OCI-LY1 (cell line): ENCODE measurements at regions not wholly inside any gene's neighbourhood (a gene's known extent, or its start where the extent isn't known, plus 50 kb on each side); places are given as distances from the start of the nearest gene placed in this dataset.

Experiments
- H2AFZ ChIP-seq: fragments of 200-600 bp; sonication (generic), shearing (Covaris generic); 2 replicates; pipeline ENCODE4 v1.6.0; 2014; ENCODE audit warnings: antibody characterized with exemption, mild to moderate bottlenecking, low read length
- H3F3A ChIP-seq: fragments of 200-600 bp; sonication (generic), shearing (Covaris generic); 2 replicates; pipeline ENCODE4 v1.6.0; 2014; ENCODE audit warnings: mild to moderate bottlenecking, antibody characterized with exemption, low read length, moderate library complexity; ENCODE audit not compliant: insufficient read depth
- H3K27ac ChIP-seq: fragments of 200-600 bp; sonication (generic); 2 replicates; pipeline ENCODE4 v1.5.1; 2014; ENCODE audit warnings: low read length, mixed run types, mild to moderate bottlenecking, low read depth; ENCODE audit not compliant: poor library complexity, severe bottlenecking
- H3K27me3 ChIP-seq: fragments of 200-600 bp; sonication (generic); 2 replicates; pipeline ENCODE4 v1.6.0; 2014; ENCODE audit warnings: antibody characterized with exemption, mild to moderate bottlenecking, low read length, moderate library complexity; ENCODE audit not compliant: insufficient read depth
- H3K36me3 ChIP-seq: fragments of 200-600 bp; sonication (generic); 2 replicates; pipeline ENCODE4 v1.6.1; 2014; ENCODE audit warnings: mild to moderate bottlenecking, antibody characterized with exemption, low read length, moderate library complexity, mixed read lengths; ENCODE audit not compliant: insufficient read depth
- H3K4me1 ChIP-seq: fragments of 200-600 bp; sonication (generic); 2 replicates; pipeline ENCODE4 v1.5.1; 2014; ENCODE audit warnings: mild to moderate bottlenecking, low read length, moderate library complexity; ENCODE audit not compliant: insufficient read depth, severe bottlenecking
- H3K4me2 ChIP-seq: fragments of 200-600 bp; sonication (generic), shearing (Covaris generic); 2 replicates; pipeline ENCODE4 v1.6.1; 2014; ENCODE audit warnings: low read length
- H3K4me3 ChIP-seq: fragments of 200-600 bp; sonication (generic); 2 replicates; pipeline ENCODE4 v1.5.1; 2014; ENCODE audit warnings: low read length, low read depth, mild to moderate bottlenecking, mixed read lengths; ENCODE audit not compliant: poor library complexity, severe bottlenecking
- H3K79me2 ChIP-seq: fragments of 200-600 bp; shearing (Covaris generic); 2 replicates; pipeline ENCODE4 v1.6.1; 2016; ENCODE audit warnings: mixed run types, low read length, mixed read lengths; ENCODE audit not compliant: insufficient read depth
- H3K9ac ChIP-seq: fragments of 200-600 bp; sonication (generic), shearing (Covaris generic); 2 replicates; pipeline ENCODE4 v1.6.1; 2014; ENCODE audit warnings: mild to moderate bottlenecking, low read length, mixed read lengths
- H3K9me2 ChIP-seq: fragments of 200-600 bp; sonication (generic), shearing (Covaris generic); 2 replicates; pipeline ENCODE4 v1.6.1; 2014; ENCODE audit warnings: low read depth, mild to moderate bottlenecking, low read length, mixed read lengths
- H3K9me3 ChIP-seq: fragments of 200-600 bp; shearing (Covaris generic); 2 replicates; pipeline ENCODE4 v1.6.1; 2014; ENCODE audit warnings: low read length, mixed read lengths
- H4K20me1 ChIP-seq: fragments of 200-600 bp; sonication (generic), shearing (Covaris generic); 2 replicates; pipeline ENCODE4 v1.6.0; 2016; ENCODE audit warnings: mild to moderate bottlenecking, low read length; ENCODE audit not compliant: insufficient read depth
- CTCF ChIP-seq: fragments of 200-600 bp; sonication (generic), shearing (Covaris generic); IDR thresholded peaks from 2 replicates; pipeline ENCODE4 v1.5.1; 2017; ENCODE audit warnings: mild to moderate bottlenecking, antibody characterized with exemption, low read length, moderate library complexity, mixed read lengths
- EZH2 ChIP-seq: fragments of 200-600 bp; sonication (generic), shearing (Covaris generic); IDR thresholded peaks from 2 replicates; pipeline ENCODE4 v1.8.0; 2017; ENCODE audit warnings: borderline replicate concordance, mixed run types, mild to moderate bottlenecking, antibody characterized with exemption, low read length, moderate library complexity, mixed read lengths

- no peak for TF ChIP-seq EZH2
- TF ChIP-seq CTCF = no peak
- Histone ChIP-seq H3K9me2 (no peaks in the 10 kb centered on the region), H3K4me3 (no peak overlapping the region), H3F3A (no peaks in the 10 kb centered on the region), H3K9ac (no peak overlapping the region), H2AFZ (no peak overlapping the region), H3K4me1 (no peaks in the 10 kb centered on the region), H3K79me2 (no peaks in the 10 kb centered on the region), H3K36me3 (no peaks in the 10 kb centered on the region), H3K9me3 (no peaks in the 10 kb centered on the region), H4K20me1 (no peaks in the 10 kb centered on the region), H3K4me2 (no peak overlapping the region), H3K27me3 (no peaks in the 10 kb centered on the region), H3K27ac (no peak overlapping the region)
Observed at GRCh38 chr5:129245489-129245888, 150.9 kb downstream of the ISOC1 start.

- Histone ChIP-seq H3K4me1 (no peaks in the 10 kb centered on the region), H3K9me3 (no peaks in the 10 kb centered on the region), H4K20me1 (no peaks in the 10 kb centered on the region), H3K36me3 (no peaks in the 10 kb centered on the region), H3K27me3 (no peaks in the 10 kb centered on the region), H3F3A (no peaks in the 10 kb centered on the region), H3K4me3 (no peak overlapping the region), H3K27ac (no peak overlapping the region), H3K9me2 (no peaks in the 10 kb centered on the region), H3K9ac (no peak overlapping the region), H3K79me2 (no peaks in the 10 kb centered on the region), H2AFZ (no peak overlapping the region), H3K4me2 (no peak overlapping the region)
- TF ChIP-seq EZH2 (no peak), CTCF (no peak)
Observed at GRCh38 chr5:129246088-129246487, 151.5 kb downstream of the ISOC1 start.

DNA sequence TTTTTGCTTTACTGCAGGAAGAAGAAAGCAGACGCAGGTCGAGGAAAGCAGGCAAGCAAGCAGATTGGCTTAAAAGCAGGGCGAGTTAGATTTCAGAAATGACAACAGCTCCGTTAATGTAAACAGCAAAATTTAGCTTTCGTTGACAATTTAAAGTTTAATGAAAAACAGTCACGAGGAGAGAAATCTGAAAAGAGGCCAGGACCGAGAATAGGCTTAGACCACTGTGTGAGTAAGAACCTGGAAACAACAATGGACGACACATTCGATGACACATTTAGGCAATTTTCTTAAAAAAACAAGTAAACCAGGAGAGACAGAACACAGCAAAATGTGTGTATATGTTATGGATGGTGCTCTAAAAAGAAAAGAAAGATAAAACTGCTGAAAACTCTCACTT is 155.3 kb downstream of the ISOC1 start:
- no peak overlapping the region for H2AFZ ChIP-seq
- no peak overlapping the region for H3K4me3 ChIP-seq
- H4K20me1 ChIP-seq = no peaks in the 10 kb centered on the region
- no peaks in the 10 kb centered on the region for H3K79me2 ChIP-seq
- H3K27me3 ChIP-seq = no peaks in the 10 kb centered on the region
- TF ChIP-seq EZH2 (no peak), CTCF (no peak)
- H3K4me2 ChIP-seq = no peak overlapping the region
- no peaks in the 10 kb centered on the region for H3F3A ChIP-seq
- no peak overlapping the region for H3K9ac ChIP-seq
- H3K36me3 ChIP-seq = no peaks in the 10 kb centered on the region
- no peaks in the 10 kb centered on the region for H3K9me3 ChIP-seq
- no peak overlapping the region for H3K27ac ChIP-seq
- H3K4me1 ChIP-seq = no peaks in the 10 kb centered on the region
- no peaks in the 10 kb centered on the region for H3K9me2 ChIP-seq
